HG03066 (cell line): ENCODE measurements at regions not wholly inside any gene's neighbourhood (a gene's known extent, or its start where the extent isn't known, plus 50 kb on each side); places are given as distances from the start of the nearest gene placed in this dataset.

Experiments
- ATAC-seq: cut with Tn5 transposase; IDR thresholded peaks from one replicate; pipeline ENCODE4 v1.9.1; 2021; ENCODE audit warnings: low read depth; ENCODE audit not compliant: unreplicated experiment

- no peak for ATAC-seq
These were observed 1111.3 kb downstream of the TYW1 start for GRCh38 chr7:68107968-68108367.

DNA sequence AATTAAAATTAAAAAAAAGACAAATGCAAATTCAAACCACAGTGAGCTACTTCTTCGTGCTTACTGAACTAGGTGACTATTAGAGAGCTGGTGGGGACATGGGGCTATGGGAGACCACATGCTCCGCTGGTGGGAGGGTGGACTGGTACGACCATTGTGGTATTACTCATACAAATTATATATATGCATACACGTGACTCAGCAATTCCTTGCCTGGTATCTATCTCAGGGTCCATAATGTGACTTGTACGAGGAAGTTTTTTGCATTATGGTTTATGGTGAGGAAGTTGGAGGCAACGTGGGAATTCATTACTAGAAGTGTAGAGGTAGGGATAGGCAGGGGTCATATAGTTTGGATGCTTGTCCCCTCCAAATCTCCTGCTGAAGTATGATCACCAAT, 1112.7 kb downstream of the TYW1 start:
- no peak for ATAC-seq

DNA sequence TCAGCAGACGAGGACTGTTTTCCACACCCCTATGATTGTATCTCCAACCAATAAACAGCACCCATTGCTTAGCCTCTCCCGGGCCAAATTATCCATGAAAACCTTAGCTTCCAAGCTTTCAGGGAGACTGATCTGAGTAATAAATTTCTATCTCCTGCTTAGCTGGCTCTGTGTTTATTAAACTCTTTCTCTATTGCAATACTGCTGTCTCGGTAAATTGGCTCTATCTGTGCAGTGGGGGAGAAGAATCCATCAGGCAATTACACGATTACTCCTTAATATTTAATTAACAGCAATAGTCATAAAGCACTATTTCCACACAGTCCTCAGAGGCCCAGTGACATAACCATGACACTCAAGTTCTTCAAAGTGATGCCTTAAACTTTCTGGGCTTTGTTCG, 1122.8 kb downstream of the TYW1 start:
- no peak for ATAC-seq

DNA sequence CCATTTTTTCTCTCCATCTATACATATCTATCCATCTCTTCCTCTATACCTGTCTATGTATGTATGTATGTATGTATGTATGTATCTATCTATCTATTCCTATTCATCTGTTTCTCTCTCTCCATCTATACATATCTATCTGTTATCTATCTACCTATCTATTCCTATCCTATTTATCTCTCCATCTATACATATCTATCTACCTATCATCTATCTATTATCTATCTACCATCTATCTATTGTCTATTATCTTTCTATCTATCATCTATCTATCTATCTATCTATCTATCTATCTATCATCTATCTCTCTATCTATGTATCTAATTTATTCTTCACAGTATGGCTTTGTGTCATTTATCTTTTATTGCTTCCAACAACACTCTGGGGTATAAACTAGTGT, 1124.4 kb downstream of the TYW1 start:
- ATAC-seq, result no peak

- no peak for ATAC-seq
These were observed 1125.0 kb downstream of the TYW1 start for GRCh38 chr7:68121655-68122054.

- no peak for ATAC-seq
These were observed 1126.2 kb downstream of the TYW1 start for GRCh38 chr7:68122801-68123200.

DNA sequence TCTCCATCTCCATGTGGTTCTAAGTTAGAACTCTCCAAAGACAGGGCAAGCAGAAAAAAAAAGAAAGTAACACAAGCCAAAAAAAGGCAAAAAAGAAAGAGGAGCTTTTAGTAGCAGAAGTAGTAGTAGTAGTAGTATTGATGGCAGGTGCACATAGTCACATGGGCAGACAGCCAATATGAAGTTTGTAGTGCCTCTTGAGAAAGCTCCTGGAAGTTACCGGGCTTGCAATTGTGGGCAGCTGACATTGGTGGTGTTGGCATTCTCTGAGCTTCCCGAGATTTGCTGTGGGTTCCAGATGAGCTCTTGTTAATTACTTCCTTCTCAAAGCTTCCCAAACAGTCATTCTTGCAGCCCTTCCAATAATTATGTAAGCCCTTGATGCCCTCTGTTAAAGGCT, 1128.5 kb downstream of the TYW1 start:
- ATAC-seq, result no peak

DNA sequence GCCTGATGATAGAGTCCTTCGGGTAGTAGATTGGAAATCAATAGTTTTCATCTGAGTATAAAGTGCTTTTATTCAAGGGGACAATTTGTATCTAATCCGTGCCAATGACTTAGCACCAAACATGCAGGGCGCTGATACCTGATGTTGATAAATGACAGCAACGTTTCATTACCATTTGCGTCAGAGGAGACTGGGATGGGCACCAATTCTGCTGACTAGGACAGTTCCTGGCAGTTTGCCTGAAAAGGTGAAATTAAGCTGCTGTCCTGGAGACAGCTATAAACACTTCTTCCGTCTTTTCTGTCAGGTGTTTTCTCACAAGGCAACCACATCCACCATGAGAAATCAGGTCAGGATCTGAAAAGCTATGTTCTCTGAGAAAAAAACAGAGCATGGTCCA, 1136.4 kb downstream of the TYW1 start:
- no peak for ATAC-seq

DNA sequence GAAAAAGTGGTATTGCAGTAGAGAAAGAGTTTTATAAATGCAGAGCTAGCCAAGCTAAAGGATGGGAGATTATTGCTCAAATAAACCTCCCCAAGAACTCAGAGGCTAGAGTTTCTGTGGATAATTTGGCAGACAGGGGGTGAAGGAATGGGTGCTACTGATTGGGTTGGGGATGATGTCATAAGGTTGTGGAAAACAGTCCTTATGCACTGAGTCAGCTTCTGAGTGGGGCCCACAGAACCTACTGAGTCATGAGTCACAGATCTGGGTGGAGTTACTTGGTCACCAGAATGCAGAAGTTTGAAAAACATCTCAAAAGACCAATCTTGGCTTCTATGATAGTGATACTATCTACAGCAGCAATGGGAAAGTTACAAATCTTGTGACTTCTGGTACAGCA, 1146.7 kb downstream of the TYW1 start:
- no peak for ATAC-seq

GRCh38 chr7:68146983-68147382, 1150.3 kb downstream of the TYW1 start:
- no peak for ATAC-seq

GRCh38 chr7:68147614-68148238, 1151.1 kb downstream of the TYW1 start:
- ATAC-seq, result no peak

GRCh38 chr7:68148440-68148839, 1151.8 kb downstream of the TYW1 start:
- ATAC-seq, result no peak

DNA sequence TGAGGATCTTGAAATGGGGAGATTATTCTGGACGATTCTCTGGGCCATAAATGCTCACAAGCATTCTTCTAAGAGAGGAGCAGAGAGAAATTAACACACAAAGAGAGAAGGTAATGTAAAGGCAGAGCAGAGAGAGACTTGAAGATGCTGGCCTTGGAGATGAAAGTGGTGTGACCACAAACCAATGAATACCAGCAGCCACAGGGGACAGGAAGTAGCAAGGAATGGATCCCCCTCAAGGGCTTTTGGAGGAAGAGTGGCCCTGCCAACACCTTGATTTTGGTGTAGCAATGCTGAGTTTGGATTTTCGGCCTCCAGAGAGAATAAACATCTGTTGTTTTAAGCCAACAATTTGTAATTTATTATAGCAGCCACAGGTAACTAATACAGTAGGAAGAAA, 1155.6 kb downstream of the TYW1 start:
- no peak for ATAC-seq

- ATAC-seq, result no peak
These were observed 1159.0 kb downstream of the TYW1 start for GRCh38 chr7:68155676-68156075.

GRCh38 chr7:68158686-68159295, 1162.2 kb downstream of the TYW1 start:
- ATAC-seq, result no peak

DNA sequence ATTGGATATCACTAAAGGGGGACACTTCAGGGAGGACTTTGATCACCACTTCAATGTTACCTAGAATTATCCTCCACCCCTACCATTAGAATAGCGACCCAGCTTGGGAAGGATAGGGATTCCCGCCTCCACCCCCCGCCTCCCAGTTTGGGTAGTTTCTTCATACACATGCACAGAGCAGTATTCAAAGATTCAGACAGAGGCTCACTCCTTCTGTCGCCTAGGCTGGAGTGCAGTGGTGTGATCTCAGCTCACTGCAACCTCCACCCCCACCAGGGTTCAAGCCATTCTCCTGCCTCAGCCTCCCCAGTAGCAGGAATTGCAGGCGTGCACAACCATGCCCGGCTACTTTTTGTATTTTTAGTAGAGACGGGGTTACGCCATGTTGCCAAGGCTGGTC, 1166.1 kb downstream of the TYW1 start:
- no peak for ATAC-seq

- no peak for ATAC-seq
These were observed 1169.9 kb downstream of the TYW1 start for GRCh38 chr7:68166525-68166924.

DNA sequence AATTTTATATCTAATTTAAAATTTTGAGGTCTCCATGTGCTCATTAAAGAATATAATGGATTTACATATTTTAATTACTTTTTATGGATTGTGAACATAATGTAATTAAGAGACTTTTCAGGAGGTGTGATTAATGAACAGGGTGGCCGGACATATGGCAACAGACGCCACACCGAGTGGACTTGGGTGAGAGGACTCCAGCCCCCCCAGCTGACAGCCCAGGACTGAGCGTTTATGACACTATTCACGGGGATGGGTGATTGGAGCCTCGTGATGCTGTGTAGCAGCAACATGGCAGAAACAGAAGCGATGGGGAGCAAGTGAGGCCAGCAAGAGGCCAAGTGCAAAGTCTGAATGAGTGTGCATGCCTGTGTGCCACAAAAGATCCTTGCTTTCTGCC, 1176.9 kb downstream of the TYW1 start:
- no peak for ATAC-seq

DNA sequence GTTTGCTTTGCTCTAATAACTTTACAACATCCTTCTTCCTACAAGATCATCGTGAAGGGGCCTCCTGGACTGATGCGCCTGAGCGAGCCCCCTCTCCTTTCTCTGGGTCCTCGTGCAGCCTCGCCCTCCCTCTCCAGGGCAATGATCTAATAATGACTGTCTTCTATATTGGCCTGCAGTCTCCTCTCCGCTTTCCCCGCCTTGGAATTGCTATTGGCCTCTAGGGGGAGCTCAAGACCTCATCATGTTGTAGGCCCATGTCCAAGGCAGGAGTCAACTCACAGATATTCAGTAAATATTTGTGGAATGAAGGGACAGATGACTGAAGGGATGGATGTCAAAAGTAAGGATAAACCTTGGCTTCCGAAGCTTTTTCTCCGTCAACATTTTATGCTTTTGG, 1180.3 kb downstream of the TYW1 start:
- no peak for ATAC-seq

DNA sequence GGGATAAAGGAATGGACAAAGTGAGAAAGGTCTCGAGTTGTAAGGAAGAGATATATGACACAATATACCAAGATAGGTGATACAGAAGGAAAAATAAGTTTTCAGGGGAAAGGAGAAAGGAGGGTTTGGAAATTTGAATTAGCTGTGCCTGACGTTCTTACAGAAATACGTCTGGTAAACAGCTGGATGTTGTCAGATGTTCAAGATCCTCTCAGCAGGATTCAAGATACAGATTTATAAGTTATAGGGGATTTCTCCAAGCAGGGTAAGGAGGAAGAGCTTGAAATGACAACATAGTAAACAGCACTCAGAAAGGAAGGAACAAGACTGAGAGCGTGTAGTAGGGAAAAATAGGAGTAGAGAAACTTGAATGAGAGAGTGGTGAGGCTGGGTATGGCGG, 1184.1 kb downstream of the TYW1 start:
- ATAC-seq, result no peak

GRCh38 chr7:68183176-68183575, 1186.5 kb downstream of the TYW1 start:
- no peak for ATAC-seq

DNA sequence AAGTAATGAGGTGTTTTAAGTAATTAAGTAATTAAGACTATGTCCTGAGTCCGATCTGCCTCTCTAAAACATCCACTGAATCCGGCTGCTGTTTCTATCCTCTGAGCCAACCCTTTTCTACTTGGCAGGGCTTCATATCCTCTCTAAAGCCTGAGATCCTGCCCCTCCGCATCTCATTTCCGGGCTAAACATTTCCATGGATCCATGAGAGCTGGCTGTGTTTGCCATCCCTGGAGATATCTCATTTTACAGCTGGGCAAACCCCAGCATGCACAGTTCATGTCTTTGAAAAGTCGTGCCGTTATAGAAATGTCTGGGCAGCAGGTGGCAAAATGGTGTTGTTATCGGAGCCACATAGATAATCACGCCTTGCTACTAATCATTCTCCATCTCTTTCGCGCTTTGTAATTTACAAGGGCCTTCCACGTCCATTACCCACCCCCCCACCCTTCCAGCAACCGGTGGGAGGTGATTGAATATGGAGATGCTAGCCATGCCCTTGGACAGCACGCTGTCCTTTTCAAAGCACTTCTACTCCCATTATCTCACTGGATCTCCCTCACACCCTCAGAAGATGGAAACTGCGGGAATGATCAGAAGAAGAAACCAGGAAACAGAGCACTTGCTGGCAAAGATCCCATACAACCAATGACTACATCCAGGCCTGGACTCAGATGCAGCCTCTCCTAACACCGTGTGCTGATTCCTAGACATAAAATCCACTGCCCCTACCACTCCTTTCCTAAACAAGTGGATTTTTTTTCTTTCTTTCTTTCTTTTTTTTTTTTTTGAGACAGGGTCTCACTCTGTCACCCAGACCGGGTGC, 1189.2 kb downstream of the TYW1 start:
- no peak for ATAC-seq
